Colonic mucosa (tissue), 4 donors: ENCODE measurements at regions not wholly inside any gene's neighbourhood (a gene's known extent, or its start where the extent isn't known, plus 50 kb on each side); places are given as distances from the start of the nearest gene placed in this dataset.

Experiments used
- DNase-seq: peaks from one replicate; pipeline ENCODE4 v3.0.0-alpha.2; 2020
- H3K27ac ChIP-seq: fragments of 200-600 bp; one replicate; pipeline ENCODE4 v1.8.0; 2021
- H3K27me3 ChIP-seq: fragments of 200-600 bp; one replicate; pipeline ENCODE4 v1.8.0; 2021
- H3K36me3 ChIP-seq: fragments of 200-600 bp; one replicate; pipeline ENCODE4 v1.8.0; 2021
- H3K4me1 ChIP-seq: fragments of 200-600 bp; one replicate; pipeline ENCODE4 v1.8.0; 2021; ENCODE audit warnings: mild to moderate bottlenecking
- H3K4me3 ChIP-seq: fragments of 200-600 bp; one replicate; pipeline ENCODE4 v1.8.0; 2021
- H3K9ac ChIP-seq, 2 donors: one replicate each; pipeline ENCODE4 v1.7.0; 2013; ENCODE audit warnings: control low read depth in 2 of 2, low read depth in 2 of 2, low read length in 2 of 2
- H3K9me3 ChIP-seq: fragments of 200-600 bp; one replicate; pipeline ENCODE4 v1.8.0; 2021
- CTCF ChIP-seq: fragments of 200-600 bp; IDR thresholded peaks from one replicate; pipeline ENCODE4 v1.8.0; 2022; ENCODE audit warnings: antibody characterized with exemption, mild to moderate bottlenecking
- intact Hi-C: fragments of 100-400 bp; cut with DNase I; formaldehyde crosslinking; loops from one replicate; pipeline ENCODE4 v1.14.1; 2022
- donor health status: healthy.
- donor health status: DM: no; HTN: no; CAD: no.
- donor health status: DM: no; HTN: no; CAD: no.

- no peak for DNase-seq
- H3K4me3 ChIP-seq: no peak overlapping the region
- H3K27me3 ChIP-seq: no peaks in the 10 kb centered on the region
- no peak overlapping the region for H3K27ac ChIP-seq
- intact Hi-C loops: no loop called here
- H3K4me1 ChIP-seq: no peaks in the 10 kb centered on the region
- H3K9me3 ChIP-seq: no peaks in the 10 kb centered on the region
- no peak overlapping the region for H3K9ac ChIP-seq
- H3K36me3 ChIP-seq: no peaks in the 10 kb centered on the region
- no peak for TF ChIP-seq CTCF
Measured at GRCh38 chr7:18369011-18369410, 126.5 kb upstream of the HDAC9 start.

GRCh38 chr7:18370633-18371032 lies 124.9 kb upstream of the HDAC9 start:
- Histone ChIP-seq H3K27ac (no peak overlapping the region), H3K4me3 (no peak overlapping the region), H3K27me3 (no peaks in the 10 kb centered on the region), H3K36me3 (no peaks in the 10 kb centered on the region), H3K9ac (no peak overlapping the region), H3K9me3 (no peaks in the 10 kb centered on the region), H3K4me1 (no peaks in the 10 kb centered on the region)
- intact Hi-C loops: no loop called here
- TF ChIP-seq CTCF: no peak
- no peak for DNase-seq

GRCh38 chr7:18378989-18379605 lies 116.5 kb upstream of the HDAC9 start:
- H3K27me3 ChIP-seq: no peaks in the 10 kb centered on the region
- H3K9me3 ChIP-seq: no peaks in the 10 kb centered on the region
- no peak for TF ChIP-seq CTCF
- no peak overlapping the region for H3K9ac ChIP-seq
- intact Hi-C loops: no loop called here
- H3K4me1 ChIP-seq: no peaks in the 10 kb centered on the region
- H3K27ac ChIP-seq: no peak overlapping the region
- no peak for DNase-seq
- H3K36me3 ChIP-seq: no peaks in the 10 kb centered on the region
- H3K4me3 ChIP-seq: no peak overlapping the region

GRCh38 chr7:18384491-18385143 lies 110.9 kb upstream of the HDAC9 start:
- Histone ChIP-seq H3K4me3 (no peak overlapping the region), H3K9ac (no peak overlapping the region), H3K36me3 (no peaks in the 10 kb centered on the region), H3K9me3 (no peaks in the 10 kb centered on the region), H3K4me1 (no peaks in the 10 kb centered on the region), H3K27ac (no peak overlapping the region), H3K27me3 (no peaks in the 10 kb centered on the region)
- intact Hi-C loops: no loop called here
- no peak for DNase-seq
- TF ChIP-seq CTCF: no peak

- no peak for TF ChIP-seq CTCF
- no peak overlapping the region for H3K9ac ChIP-seq
- H3K4me3 ChIP-seq: no peak overlapping the region
- intact Hi-C loops: no loop called here
- no peaks in the 10 kb centered on the region for H3K9me3 ChIP-seq
- H3K36me3 ChIP-seq: no peaks in the 10 kb centered on the region
- no peaks in the 10 kb centered on the region for H3K27me3 ChIP-seq
- no peaks in the 10 kb centered on the region for H3K4me1 ChIP-seq
- H3K27ac ChIP-seq: no peak overlapping the region
- no peak for DNase-seq
Measured at GRCh38 chr7:18386607-18387006, 108.9 kb upstream of the HDAC9 start.
